ENCODE measurements at regions not wholly inside any gene's neighbourhood (a gene's known extent, or its start where the extent isn't known, plus 50 kb on each side); places are given as distances from the start of the nearest gene placed in this dataset.

DNA sequence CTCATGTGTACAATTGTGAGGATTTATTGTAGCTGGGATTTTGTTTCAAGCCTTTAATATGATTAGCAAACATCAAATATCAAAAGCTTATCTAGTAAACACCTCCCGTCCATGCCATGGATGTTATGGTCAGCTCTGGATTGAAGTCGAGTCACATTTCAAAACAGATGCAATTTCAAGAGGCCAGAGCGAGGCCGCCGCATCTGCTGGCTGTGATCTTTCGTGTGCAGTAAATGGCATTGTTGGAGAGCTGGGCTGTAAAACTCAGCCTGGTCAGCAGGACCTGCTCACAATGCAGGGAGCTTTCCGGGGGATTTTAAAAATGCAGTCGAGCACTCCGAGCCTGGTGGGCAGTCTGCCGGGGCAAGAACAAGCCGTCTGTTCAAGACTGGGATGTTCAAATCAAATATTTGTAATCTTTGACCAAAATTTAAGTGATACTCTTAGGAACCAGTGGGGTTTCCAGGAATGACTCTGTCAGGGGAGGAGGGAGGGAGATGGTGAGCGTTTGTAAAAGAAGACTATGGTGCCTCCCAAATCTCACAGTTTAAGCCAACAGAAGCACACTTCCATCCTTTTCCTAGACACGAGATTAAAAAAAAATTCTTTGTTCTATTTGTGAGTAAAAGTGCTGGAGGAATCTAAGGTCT lies 97.6 kb downstream of the MYCN start:
- Histone ChIP-seq H3K36me3 (ENCODE audit: low read depth, missing control alignments) (no peaks in the 10 kb centered on the region), H3K4me1 (no peaks in the 10 kb centered on the region), H3K27me3 (no peaks in the 10 kb centered on the region), H3K4me3 (no peak overlapping the region), H3K27ac (no peak overlapping the region), H3K9me3 (no peaks in the 10 kb centered on the region)
- intact Hi-C loops (cut with DNase I; ENCODE audit: low total_unique reads), result no loop called here
- DNase-seq, result no peak
- no peak for TF ChIP-seq POLR2A (IDR thresholded peaks at IDR 0.05)
- no peak for TF ChIP-seq CTCF (IDR thresholded peaks at IDR 0.05)
- WGBS, 2 donors, result 60 to 74% methylated on average over 13 of the region's 13 CpGs

- Histone ChIP-seq H3K27ac (no peak overlapping the region), H3K9me3 (no peaks in the 10 kb centered on the region), H3K4me3 (no peak overlapping the region), H3K27me3 (no peaks in the 10 kb centered on the region), H3K4me1 (no peaks in the 10 kb centered on the region), H3K36me3 (ENCODE audit: low read depth, missing control alignments) (no peaks in the 10 kb centered on the region)
- no peak for DNase-seq
- intact Hi-C loops (cut with DNase I; ENCODE audit: low total_unique reads), result no loop called here
- TF ChIP-seq CTCF (IDR thresholded peaks at IDR 0.05) (no peak), POLR2A (IDR thresholded peaks at IDR 0.05) (no peak)
- WGBS, 2 donors, result 90 to 95% methylated on average over 3 of the region's 3 CpGs
Observed at GRCh38 chr2:16036951-16037350, 96.6 kb downstream of the MYCN start.

DNA sequence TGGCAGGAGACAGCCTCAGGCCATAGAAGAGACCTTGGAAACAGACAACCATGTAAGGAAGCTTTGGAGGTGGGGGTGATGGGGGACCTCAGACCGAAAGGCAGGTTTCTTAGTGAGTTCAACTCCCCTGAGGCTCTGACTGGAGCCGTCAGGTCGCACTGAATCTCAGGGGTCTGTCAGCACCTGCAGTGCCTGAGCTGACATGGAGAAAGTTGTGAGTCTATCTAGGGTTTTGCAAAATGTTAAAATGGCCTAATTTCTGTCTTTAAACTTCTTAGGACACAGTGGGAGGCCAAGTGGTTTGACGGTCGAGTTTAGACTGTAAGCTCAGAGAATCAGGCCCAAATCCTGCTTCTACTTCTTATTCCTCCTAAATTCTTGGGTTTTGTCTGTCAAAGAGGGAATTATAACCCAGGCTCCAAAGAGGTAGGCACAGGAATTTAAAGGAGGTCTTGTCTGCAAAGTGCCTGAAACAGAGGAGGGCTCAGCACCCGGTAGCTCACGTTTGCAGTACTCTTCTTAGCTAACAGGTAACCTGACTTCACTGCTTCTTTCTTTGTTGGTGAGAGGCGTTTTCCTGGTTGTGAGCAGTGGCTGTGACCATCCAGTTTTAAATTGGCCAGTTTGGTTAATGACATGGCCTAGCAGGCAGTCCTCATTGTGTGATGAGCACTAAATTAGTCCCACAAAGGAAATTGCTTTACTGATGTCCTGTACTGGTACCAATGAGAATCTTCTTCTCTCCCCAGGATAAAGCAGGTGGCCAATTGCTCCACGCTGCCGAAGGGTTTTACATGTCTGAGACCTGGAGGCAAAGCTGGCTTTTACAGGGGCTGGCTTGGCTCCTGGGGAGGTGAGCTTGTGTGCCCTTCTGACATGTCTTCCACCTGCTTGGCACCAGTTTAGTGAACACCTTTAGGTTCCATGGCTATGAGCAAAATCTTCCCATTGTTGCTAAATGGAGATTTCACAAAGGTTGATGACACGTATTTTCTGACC lies 95.7 kb downstream of the MYCN start:
- Histone ChIP-seq H3K4me3 (no peak overlapping the region), H3K27me3 (no peaks in the 10 kb centered on the region), H3K4me1 (no peaks in the 10 kb centered on the region), H3K27ac (no peak overlapping the region), H3K9me3 (no peaks in the 10 kb centered on the region), H3K36me3 (ENCODE audit: low read depth, missing control alignments) (no peaks in the 10 kb centered on the region)
- intact Hi-C loops (cut with DNase I; ENCODE audit: low total_unique reads), result no loop called here
- 86 to 91% methylated on average over 11 of the region's 11 CpGs for WGBS, 2 donors
- TF ChIP-seq POLR2A (IDR thresholded peaks at IDR 0.05) (no peak), CTCF (IDR thresholded peaks at IDR 0.05) (no peak)
- DNase-seq, result no peak

DNA sequence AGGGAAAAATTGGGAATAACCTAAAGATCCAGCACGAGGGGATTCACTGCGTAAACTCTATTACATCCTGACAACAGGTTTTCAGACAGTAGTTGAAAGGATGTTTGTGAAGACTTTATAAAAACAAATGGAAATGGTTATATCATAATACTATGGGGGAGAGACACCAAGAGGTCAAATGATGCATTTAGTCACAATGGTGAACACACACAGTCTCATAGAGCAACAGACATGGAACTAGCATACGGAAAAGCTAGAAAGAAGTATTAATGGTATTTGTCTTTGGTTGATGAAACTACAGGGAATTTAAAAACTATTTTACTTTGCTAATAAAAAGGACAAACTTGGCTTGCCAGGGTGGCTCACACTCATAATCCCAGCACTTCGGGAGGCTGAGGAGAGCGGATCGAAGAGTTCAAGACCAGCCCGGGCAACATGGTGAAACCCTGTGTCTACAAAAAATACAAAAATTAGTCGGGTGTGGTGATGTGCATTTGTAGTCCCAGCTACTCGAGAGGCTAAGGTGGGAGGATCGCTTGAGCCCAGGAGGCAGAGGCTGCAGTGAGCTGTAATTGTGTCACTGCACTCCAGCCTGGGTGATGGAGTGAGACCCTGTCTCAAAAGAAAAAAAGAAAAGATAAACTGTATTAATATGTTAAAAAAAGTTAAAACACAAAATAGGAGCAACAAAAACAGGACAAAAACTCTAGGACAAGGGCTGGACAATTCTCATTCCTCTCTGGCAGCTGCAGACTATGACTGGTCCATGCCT lies 94.8 kb downstream of the MYCN start:
- H3K27me3 ChIP-seq, result no peaks in the 10 kb centered on the region
- TF ChIP-seq CTCF (IDR thresholded peaks at IDR 0.05) (no peak), POLR2A (IDR thresholded peaks at IDR 0.05) (no peak)

More for the DNA sequence above, 94.8 kb downstream of the MYCN start:
- no peak overlapping the region for H3K4me3 ChIP-seq
- H3K27ac ChIP-seq, result no peak overlapping the region
- no peak for DNase-seq
- 91 to 93% methylated on average over 10 of the region's 10 CpGs for WGBS, 2 donors
- intact Hi-C loops (cut with DNase I; ENCODE audit: low total_unique reads), result no loop called here
- H3K4me1 ChIP-seq, result no peaks in the 10 kb centered on the region
- H3K9me3 ChIP-seq, result no peaks in the 10 kb centered on the region
- H3K36me3 ChIP-seq (ENCODE audit: low read depth, missing control alignments), result no peaks in the 10 kb centered on the region
